SK-N-SH treated with all-trans-retinoic acid at 6 μM for 48 hours (cell line): ENCODE measurements at regions not wholly inside any gene's neighbourhood (a gene's known extent, or its start where the extent isn't known, plus 50 kb on each side); places are given as distances from the start of the nearest gene placed in this dataset.

Source experiments
- ATAC-seq: fragments of 200-7000 bp; cut with Tn5 transposase; 3 replicates; pipeline ENCODE4 v1.9.1; 2020; ENCODE audit warnings: mild to moderate bottlenecking, moderate library complexity
- ARNTL ChIP-seq: fragments of 450-650 bp; formaldehyde crosslinking; IDR thresholded peaks from 2 replicates; pipeline ENCODE4 v1.5.0; 2020; ENCODE audit warnings: low read depth, mild to moderate bottlenecking, moderate library complexity, borderline replicate concordance
- BACH2 ChIP-seq: fragments of 250-450 bp; sonication (Bioruptor Pico); IDR thresholded peaks from 2 replicates; pipeline ENCODE4 v1.9.0; 2021; ENCODE audit warnings: mild to moderate bottlenecking, borderline replicate concordance
- CREB5 ChIP-seq: fragments of 250-450 bp; sonication (Bioruptor Pico); IDR thresholded peaks from 2 replicates; pipeline ENCODE4 v1.5.1; 2020; ENCODE audit warnings: low read depth, mild to moderate bottlenecking, moderate library complexity
- CSDC2 ChIP-seq: fragments of 250-450 bp; sonication (Bioruptor Pico); IDR thresholded peaks from 2 replicates; pipeline ENCODE4 v1.5.0; 2020; ENCODE audit warnings: mild to moderate bottlenecking, moderate library complexity
- ESRRG ChIP-seq: fragments of 250-450 bp; sonication (Bioruptor Pico); IDR thresholded peaks from 2 replicates; pipeline ENCODE4 v1.6.1; 2021; ENCODE audit warnings: mild to moderate bottlenecking
- GLIS3 ChIP-seq: fragments of 250-450 bp; sonication (Bioruptor Pico); IDR thresholded peaks from 2 replicates; pipeline ENCODE4 v1.5.0; 2020; ENCODE audit warnings: mild to moderate bottlenecking, moderate library complexity
- ISL1 ChIP-seq: fragments of 250-450 bp; sonication (Bioruptor Pico); IDR thresholded peaks from 2 replicates; pipeline ENCODE4 v2.1.2; 2022; ENCODE audit warnings: mild to moderate bottlenecking, moderate library complexity
- OSR1 ChIP-seq: fragments of 250-450 bp; sonication (Bioruptor Pico); IDR thresholded peaks from 2 replicates; pipeline ENCODE4 v1.8.0; 2022; ENCODE audit warnings: moderate library complexity, mild to moderate bottlenecking, inconsistent platforms
- PATZ1 ChIP-seq: fragments of 250-450 bp; sonication (Bioruptor Pico); IDR thresholded peaks from 2 replicates; pipeline ENCODE4 v1.8.0; 2020; ENCODE audit warnings: mild to moderate bottlenecking, moderate library complexity, borderline replicate concordance
- RARB ChIP-seq: fragments of 250-450 bp; sonication (Bioruptor Pico); IDR thresholded peaks from 2 replicates; pipeline ENCODE4 v1.8.0; 2021; ENCODE audit warnings: mild to moderate bottlenecking, moderate library complexity
- SNAI2 ChIP-seq: fragments of 250-450 bp; sonication (Bioruptor Pico); IDR thresholded peaks from 2 replicates; pipeline ENCODE4 v1.5.0; 2020; ENCODE audit warnings: mild to moderate bottlenecking, moderate library complexity
- TCF4 ChIP-seq: fragments of 250-450 bp; sonication (Bioruptor Pico); IDR thresholded peaks from 2 replicates; pipeline ENCODE4 v1.8.0; 2021; ENCODE audit warnings: mild to moderate bottlenecking, moderate library complexity, borderline replicate concordance
- TOX ChIP-seq: fragments of 250-450 bp; sonication (Bioruptor Pico); IDR thresholded peaks from 2 replicates; pipeline ENCODE4 v1.8.0; 2021; ENCODE audit warnings: mild to moderate bottlenecking, moderate library complexity, borderline replicate concordance
- ZC3H10 ChIP-seq: fragments of 250-450 bp; sonication (Bioruptor Pico); IDR thresholded peaks from 2 replicates; pipeline ENCODE4 v1.5.1; 2021; ENCODE audit warnings: mild to moderate bottlenecking, moderate library complexity
- ZFP3 ChIP-seq: fragments of 250-450 bp; sonication (Bioruptor Pico); IDR thresholded peaks from 2 replicates; pipeline ENCODE4 v1.5.0; 2020; ENCODE audit warnings: mild to moderate bottlenecking, moderate library complexity
- ZFP30 ChIP-seq: fragments of 450-650 bp; formaldehyde crosslinking; IDR thresholded peaks from 2 replicates; pipeline ENCODE4 v1.5.0; 2022; ENCODE audit warnings: mild to moderate bottlenecking, moderate library complexity
- ZNF565 ChIP-seq: fragments of 450-650 bp; formaldehyde crosslinking; conservative IDR thresholded peaks from 2 replicates; pipeline ENCODE4 v1.5.0; 2020; ENCODE audit warnings: low read depth, mild to moderate bottlenecking, moderate library complexity
- ZNF8 ChIP-seq: fragments of 450-650 bp; formaldehyde crosslinking; IDR thresholded peaks from 2 replicates; pipeline ENCODE4 v1.5.0; 2020; ENCODE audit warnings: mild to moderate bottlenecking, moderate library complexity
- TF ChIP-seq, protein P1 (sequence below): fragments of 250-450 bp; sonication (Bioruptor Pico); IDR thresholded peaks from 2 replicates; pipeline ENCODE4 v1.8.0; 2021; ENCODE audit warnings: low read depth, mild to moderate bottlenecking, moderate library complexity, borderline replicate concordance
- TF ChIP-seq, protein P2 (sequence below): fragments of 250-450 bp; sonication (Bioruptor Pico); IDR thresholded peaks from 2 replicates; pipeline ENCODE4 v1.5.0; 2020; ENCODE audit warnings: mild to moderate bottlenecking, moderate library complexity
- TF ChIP-seq, protein P3 (sequence below): fragments of 250-450 bp; sonication (Bioruptor Pico); IDR thresholded peaks from 2 replicates; pipeline ENCODE4 v1.5.1; 2021; ENCODE audit warnings: mild to moderate bottlenecking, moderate library complexity

GRCh38 chr10:86598151-86598550 lies 56.2 kb upstream of the OPN4 start:
- TF ChIP-seq ESRRG = no peak
- TF ChIP-seq ZNF8 = no peak
- TF ChIP-seq CSDC2 (CRISPR knock-in tag) = no peak
- TF ChIP-seq ARNTL (CRISPR knock-in tag) = no peak
- TF ChIP-seq PATZ1 (CRISPR knock-in tag) = no peak
- no peak for TF ChIP-seq OSR1 (CRISPR knock-in tag)
- no peak for TF ChIP-seq ISL1 (CRISPR knock-in tag)
- no peak for TF ChIP-seq TCF4 (CRISPR knock-in tag)
- TF ChIP-seq, all 23 proteins: peak for 0
- ATAC-seq = no peak

- TF ChIP-seq, protein P1, sequence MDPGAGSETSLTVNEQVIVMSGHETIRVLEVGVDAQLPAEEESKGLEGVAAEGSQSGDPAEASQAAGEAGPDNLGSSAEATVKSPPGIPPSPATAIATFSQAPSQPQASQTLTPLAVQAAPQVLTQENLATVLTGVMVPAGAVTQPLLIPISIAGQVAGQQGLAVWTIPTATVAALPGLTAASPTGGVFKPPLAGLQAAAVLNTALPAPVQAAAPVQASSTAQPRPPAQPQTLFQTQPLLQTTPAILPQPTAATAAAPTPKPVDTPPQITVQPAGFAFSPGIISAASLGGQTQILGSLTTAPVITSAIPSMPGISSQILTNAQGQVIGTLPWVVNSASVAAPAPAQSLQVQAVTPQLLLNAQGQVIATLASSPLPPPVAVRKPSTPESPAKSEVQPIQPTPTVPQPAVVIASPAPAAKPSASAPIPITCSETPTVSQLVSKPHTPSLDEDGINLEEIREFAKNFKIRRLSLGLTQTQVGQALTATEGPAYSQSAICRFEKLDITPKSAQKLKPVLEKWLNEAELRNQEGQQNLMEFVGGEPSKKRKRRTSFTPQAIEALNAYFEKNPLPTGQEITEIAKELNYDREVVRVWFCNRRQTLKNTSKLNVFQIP = no peak
- TF ChIP-seq TOX (CRISPR knock-in tag) = no peak
- 0 out of 2 replicates have a peak, but pooled peaks have one; percentile 10 for TF ChIP-seq ZFP3 (CRISPR knock-in tag)
- TF ChIP-seq CREB5 (CRISPR knock-in tag) = peak; percentile 81; the same call in 1 of the 2 replicates
- TF ChIP-seq ISL1 (CRISPR knock-in tag) = peak; percentile 73
- no peak for TF ChIP-seq PATZ1 (CRISPR knock-in tag)
- TF ChIP-seq, all 23 proteins: peak for 3
- no peak for ATAC-seq
Observed at GRCh38 chr10:86599041-86599440, 55.3 kb upstream of the OPN4 start.

DNA sequence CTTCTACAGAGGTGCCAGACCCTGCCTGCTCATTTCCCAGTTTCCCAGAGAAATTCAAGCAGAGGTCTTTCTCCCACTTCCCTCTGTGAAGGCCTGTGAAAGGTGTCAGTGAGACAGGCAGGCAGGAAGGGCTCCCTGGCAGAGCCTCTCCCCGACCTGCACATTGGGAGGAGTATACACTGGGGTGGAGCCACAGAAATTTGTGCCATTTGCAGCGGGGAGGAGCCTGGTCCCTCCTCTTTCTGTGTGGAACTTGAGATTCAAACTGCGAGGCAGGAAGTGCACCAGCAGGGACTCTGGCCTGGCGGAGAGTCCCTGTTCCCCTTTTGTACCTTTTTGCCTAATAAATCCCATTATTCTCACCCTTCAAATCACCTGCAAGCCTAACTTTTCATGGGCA lies 54.6 kb upstream of the OPN4 start:
- ATAC-seq = peak; percentile 31; the same call in 1 of the 3 replicates

GRCh38 chr10:86600296-86600695 lies 54.1 kb upstream of the OPN4 start:
- no peak for ATAC-seq
- TF ChIP-seq CSDC2 (CRISPR knock-in tag) = no peak
- no peak for TF ChIP-seq GLIS3 (CRISPR knock-in tag)
- TF ChIP-seq ZC3H10 (CRISPR knock-in tag) = no peak
- no peak for TF ChIP-seq ARNTL (CRISPR knock-in tag)
- TF ChIP-seq, protein P2, sequence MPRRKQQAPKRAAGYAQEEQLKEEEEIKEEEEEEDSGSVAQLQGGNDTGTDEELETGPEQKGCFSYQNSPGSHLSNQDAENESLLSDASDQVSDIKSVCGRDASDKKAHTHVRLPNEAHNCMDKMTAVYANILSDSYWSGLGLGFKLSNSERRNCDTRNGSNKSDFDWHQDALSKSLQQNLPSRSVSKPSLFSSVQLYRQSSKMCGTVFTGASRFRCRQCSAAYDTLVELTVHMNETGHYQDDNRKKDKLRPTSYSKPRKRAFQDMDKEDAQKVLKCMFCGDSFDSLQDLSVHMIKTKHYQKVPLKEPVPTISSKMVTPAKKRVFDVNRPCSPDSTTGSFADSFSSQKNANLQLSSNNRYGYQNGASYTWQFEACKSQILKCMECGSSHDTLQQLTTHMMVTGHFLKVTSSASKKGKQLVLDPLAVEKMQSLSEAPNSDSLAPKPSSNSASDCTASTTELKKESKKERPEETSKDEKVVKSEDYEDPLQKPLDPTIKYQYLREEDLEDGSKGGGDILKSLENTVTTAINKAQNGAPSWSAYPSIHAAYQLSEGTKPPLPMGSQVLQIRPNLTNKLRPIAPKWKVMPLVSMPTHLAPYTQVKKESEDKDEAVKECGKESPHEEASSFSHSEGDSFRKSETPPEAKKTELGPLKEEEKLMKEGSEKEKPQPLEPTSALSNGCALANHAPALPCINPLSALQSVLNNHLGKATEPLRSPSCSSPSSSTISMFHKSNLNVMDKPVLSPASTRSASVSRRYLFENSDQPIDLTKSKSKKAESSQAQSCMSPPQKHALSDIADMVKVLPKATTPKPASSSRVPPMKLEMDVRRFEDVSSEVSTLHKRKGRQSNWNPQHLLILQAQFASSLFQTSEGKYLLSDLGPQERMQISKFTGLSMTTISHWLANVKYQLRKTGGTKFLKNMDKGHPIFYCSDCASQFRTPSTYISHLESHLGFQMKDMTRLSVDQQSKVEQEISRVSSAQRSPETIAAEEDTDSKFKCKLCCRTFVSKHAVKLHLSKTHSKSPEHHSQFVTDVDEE (CRISPR knock-in tag) = no peak
- TF ChIP-seq ZNF565 (CRISPR knock-in tag) = no peak
- TF ChIP-seq RARB = no peak
- TF ChIP-seq TCF4 (CRISPR knock-in tag) = no peak
- no peak for TF ChIP-seq ZFP3 (CRISPR knock-in tag)
- TF ChIP-seq ESRRG = no peak
- TF ChIP-seq ZNF8 = no peak
- TF ChIP-seq ZFP30 = no peak
- TF ChIP-seq TOX (CRISPR knock-in tag) = no peak
- TF ChIP-seq, protein P1 = no peak
- no peak for TF ChIP-seq BACH2 (CRISPR knock-in tag)
- TF ChIP-seq, protein P3, sequence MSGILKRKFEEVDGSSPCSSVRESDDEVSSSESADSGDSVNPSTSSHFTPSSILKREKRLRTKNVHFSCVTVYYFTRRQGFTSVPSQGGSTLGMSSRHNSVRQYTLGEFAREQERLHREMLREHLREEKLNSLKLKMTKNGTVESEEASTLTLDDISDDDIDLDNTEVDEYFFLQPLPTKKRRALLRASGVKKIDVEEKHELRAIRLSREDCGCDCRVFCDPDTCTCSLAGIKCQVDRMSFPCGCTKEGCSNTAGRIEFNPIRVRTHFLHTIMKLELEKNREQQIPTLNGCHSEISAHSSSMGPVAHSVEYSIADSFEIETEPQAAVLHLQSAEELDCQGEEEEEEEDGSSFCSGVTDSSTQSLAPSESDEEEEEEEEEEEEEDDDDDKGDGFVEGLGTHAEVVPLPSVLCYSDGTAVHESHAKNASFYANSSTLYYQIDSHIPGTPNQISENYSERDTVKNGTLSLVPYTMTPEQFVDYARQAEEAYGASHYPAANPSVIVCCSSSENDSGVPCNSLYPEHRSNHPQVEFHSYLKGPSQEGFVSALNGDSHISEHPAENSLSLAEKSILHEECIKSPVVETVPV = no peak
- no peak for TF ChIP-seq PATZ1 (CRISPR knock-in tag)
- no peak for TF ChIP-seq ISL1 (CRISPR knock-in tag)

More for the DNA sequence above, 54.6 kb upstream of the OPN4 start:
- TF ChIP-seq ISL1 (CRISPR knock-in tag) (no peak), SNAI2 (CRISPR knock-in tag) (no peak)
